ENCODE measurements at regions not wholly inside any gene's neighbourhood (a gene's known extent, or its start where the extent isn't known, plus 50 kb on each side); places are given as distances from the start of the nearest gene placed in this dataset.

- H3K36me3 ChIP-seq (ENCODE audit: control insufficient read depth in 2 of 2, insufficient read depth in 2 of 2, low read length in 2 of 2) = no peaks in the 10 kb centered on the region
- H3K27ac ChIP-seq (ENCODE audit: low read depth in 2 of 2, low read length in 2 of 2) = no peak overlapping the region
- H3K27me3 ChIP-seq (ENCODE audit: control insufficient read depth in 2 of 2, insufficient read depth in 2 of 2, low read length in 2 of 2) = peaks cover 0 to 4% of the 10 kb centered on the region in 2 donors
- no peaks in the 10 kb centered on the region for H3K9me3 ChIP-seq (ENCODE audit: control insufficient read depth in 2 of 2, low read length in 2 of 2)
- H3K4me1 ChIP-seq (ENCODE audit: control insufficient read depth in 2 of 2, insufficient read depth in 2 of 2, low read length in 2 of 2) = no peaks in the 10 kb centered on the region
- no peak overlapping the region for H3K4me3 ChIP-seq (ENCODE audit: low read length in 2 of 2)
- no peak overlapping the region for H3K9ac ChIP-seq (ENCODE audit: low read depth in 1 of 2, low read length in 2 of 2)
Measured at GRCh38 chr6:53418288-53418687, 69.5 kb upstream of the ELOVL5 start.

DNA sequence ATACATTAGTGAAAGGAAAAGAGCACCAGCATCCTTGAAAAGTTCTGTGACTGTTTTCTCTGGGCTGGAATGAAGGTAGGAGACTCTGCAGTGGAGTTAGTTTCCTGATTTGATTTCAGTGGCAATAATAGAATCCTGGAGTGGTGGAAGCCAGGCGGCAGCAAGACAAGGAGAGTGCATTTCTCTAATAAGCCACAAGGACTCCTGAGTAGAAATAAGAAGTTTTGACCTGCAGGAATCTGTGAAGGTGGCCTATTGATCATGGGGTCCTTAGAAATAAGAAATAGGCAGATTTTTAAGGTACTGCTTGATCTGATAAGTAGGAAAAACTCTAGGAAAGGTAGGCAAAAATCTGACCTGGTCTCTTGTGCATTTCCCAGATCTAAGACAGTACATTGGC, 68.4 kb upstream of the ELOVL5 start:
- no peak overlapping the region for H3K9ac ChIP-seq (ENCODE audit: low read depth in 1 of 2, low read length in 2 of 2)
- no peaks in the 10 kb centered on the region for H3K27me3 ChIP-seq (ENCODE audit: control insufficient read depth in 2 of 2, insufficient read depth in 2 of 2, low read length in 2 of 2)
- H3K4me3 ChIP-seq (ENCODE audit: low read length in 2 of 2) = no peak overlapping the region
- H3K27ac ChIP-seq (ENCODE audit: low read depth in 2 of 2, low read length in 2 of 2) = no peak overlapping the region
- no peaks in the 10 kb centered on the region for H3K9me3 ChIP-seq (ENCODE audit: control insufficient read depth in 2 of 2, low read length in 2 of 2)
- no peaks in the 10 kb centered on the region for H3K36me3 ChIP-seq (ENCODE audit: control insufficient read depth in 2 of 2, insufficient read depth in 2 of 2, low read length in 2 of 2)
- H3K4me1 ChIP-seq (ENCODE audit: control insufficient read depth in 2 of 2, insufficient read depth in 2 of 2, low read length in 2 of 2) = no peaks in the 10 kb centered on the region

GRCh38 chr6:53413326-53413725, 64.6 kb upstream of the ELOVL5 start:
- H3K4me1 ChIP-seq (ENCODE audit: control insufficient read depth in 2 of 2, insufficient read depth in 2 of 2, low read length in 2 of 2) = no peaks in the 10 kb centered on the region
- no peak overlapping the region for H3K4me3 ChIP-seq (ENCODE audit: low read length in 2 of 2)
- H3K27me3 ChIP-seq (ENCODE audit: control insufficient read depth in 2 of 2, insufficient read depth in 2 of 2, low read length in 2 of 2) = no peaks in the 10 kb centered on the region
- no peaks in the 10 kb centered on the region for H3K36me3 ChIP-seq (ENCODE audit: control insufficient read depth in 2 of 2, insufficient read depth in 2 of 2, low read length in 2 of 2)
- H3K27ac ChIP-seq (ENCODE audit: low read depth in 2 of 2, low read length in 2 of 2) = no peak overlapping the region
- H3K9ac ChIP-seq (ENCODE audit: low read depth in 1 of 2, low read length in 2 of 2) = no peak overlapping the region
- H3K9me3 ChIP-seq (ENCODE audit: control insufficient read depth in 2 of 2, low read length in 2 of 2) = no peaks in the 10 kb centered on the region

DNA sequence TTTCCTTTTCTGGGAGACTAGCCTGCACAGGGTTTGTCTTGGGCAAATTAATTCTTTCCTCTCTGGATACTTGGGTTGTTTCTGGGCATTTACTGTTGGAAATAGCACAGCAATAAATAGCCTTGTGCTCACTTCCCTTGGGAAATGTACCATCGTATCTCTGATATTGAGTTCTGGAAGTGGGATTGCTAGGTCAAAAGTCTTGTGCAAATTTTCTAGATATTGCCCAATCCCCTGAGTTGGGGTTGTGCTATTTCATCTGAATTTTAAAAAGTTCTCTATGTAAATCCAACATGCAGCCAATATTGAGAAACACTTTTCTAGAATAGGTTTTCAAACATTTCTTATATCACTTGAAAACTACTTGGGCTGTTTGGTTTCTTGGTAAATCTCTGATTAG, 64.0 kb upstream of the ELOVL5 start:
- Histone ChIP-seq H3K4me3 (ENCODE audit: low read length in 2 of 2) (no peak overlapping the region), H3K27me3 (ENCODE audit: control insufficient read depth in 2 of 2, insufficient read depth in 2 of 2, low read length in 2 of 2) (no peaks in the 10 kb centered on the region), H3K4me1 (ENCODE audit: control insufficient read depth in 2 of 2, insufficient read depth in 2 of 2, low read length in 2 of 2) (no peaks in the 10 kb centered on the region), H3K27ac (ENCODE audit: low read depth in 2 of 2, low read length in 2 of 2) (no peak overlapping the region), H3K9ac (ENCODE audit: low read depth in 1 of 2, low read length in 2 of 2) (no peak overlapping the region), H3K9me3 (ENCODE audit: control insufficient read depth in 2 of 2, low read length in 2 of 2) (no peaks in the 10 kb centered on the region), H3K36me3 (ENCODE audit: control insufficient read depth in 2 of 2, insufficient read depth in 2 of 2, low read length in 2 of 2) (no peaks in the 10 kb centered on the region)

DNA sequence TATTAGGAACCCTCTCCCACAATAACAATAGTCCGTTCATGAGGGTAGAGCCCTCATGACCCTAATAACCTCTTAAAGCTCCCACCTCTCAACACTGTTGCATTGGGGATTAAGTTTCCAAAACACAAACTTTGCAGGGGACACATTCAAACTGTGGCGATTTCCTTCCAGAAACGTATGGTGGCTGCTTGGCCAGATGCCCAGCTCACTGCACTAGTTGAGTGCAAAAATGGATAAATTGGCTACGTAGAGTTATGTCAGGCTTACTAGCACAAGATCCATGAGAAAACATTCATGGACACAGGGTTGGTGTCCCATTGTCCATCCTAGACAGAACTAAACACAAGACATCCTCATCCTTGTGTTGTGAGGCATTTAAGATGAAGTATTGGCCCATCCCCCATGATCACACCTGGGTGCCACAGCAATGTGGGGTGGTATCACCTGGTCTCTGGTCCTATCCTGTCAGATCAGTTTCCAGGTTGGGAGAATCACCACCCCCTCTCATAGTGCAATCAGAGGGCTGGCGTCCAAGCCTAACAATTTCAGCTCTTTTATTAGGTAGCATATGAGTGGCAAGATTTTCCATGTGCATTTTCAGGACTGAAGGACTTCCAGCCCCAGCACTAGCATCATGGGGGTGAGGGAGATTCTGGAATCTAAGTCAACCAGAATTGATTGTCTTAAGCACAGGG, 63.4 kb upstream of the ELOVL5 start:
- Histone ChIP-seq H3K27ac (ENCODE audit: low read depth in 2 of 2, low read length in 2 of 2) (no peak overlapping the region), H3K9ac (ENCODE audit: low read depth in 1 of 2, low read length in 2 of 2) (no peak overlapping the region), H3K27me3 (ENCODE audit: control insufficient read depth in 2 of 2, insufficient read depth in 2 of 2, low read length in 2 of 2) (no peaks in the 10 kb centered on the region), H3K4me1 (ENCODE audit: control insufficient read depth in 2 of 2, insufficient read depth in 2 of 2, low read length in 2 of 2) (no peaks in the 10 kb centered on the region), H3K9me3 (ENCODE audit: control insufficient read depth in 2 of 2, low read length in 2 of 2) (no peaks in the 10 kb centered on the region), H3K36me3 (ENCODE audit: control insufficient read depth in 2 of 2, insufficient read depth in 2 of 2, low read length in 2 of 2) (no peaks in the 10 kb centered on the region), H3K4me3 (ENCODE audit: low read length in 2 of 2) (no peak overlapping the region)

DNA sequence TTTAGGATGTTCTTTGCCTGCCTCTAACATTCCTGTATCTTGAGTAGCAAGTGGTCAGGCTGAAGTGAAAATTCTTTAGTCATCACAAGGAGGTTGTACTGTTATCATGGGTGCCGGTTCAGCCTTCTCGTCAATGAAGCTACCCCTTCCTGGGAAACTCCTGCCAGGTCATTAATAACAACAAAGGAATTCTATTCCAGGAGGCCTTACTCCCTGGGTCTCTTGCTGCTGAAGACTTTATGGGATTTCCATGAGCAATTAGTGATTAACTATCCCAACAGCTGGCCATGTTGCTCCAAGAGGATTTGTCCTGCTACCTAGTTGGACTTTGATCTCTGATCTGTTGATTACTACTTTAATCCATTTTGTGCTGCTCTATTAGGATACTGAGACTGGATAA, 62.7 kb upstream of the ELOVL5 start:
- no peak overlapping the region for H3K9ac ChIP-seq (ENCODE audit: low read depth in 1 of 2, low read length in 2 of 2)
- H3K27ac ChIP-seq (ENCODE audit: low read depth in 2 of 2, low read length in 2 of 2) = no peak overlapping the region
- H3K27me3 ChIP-seq (ENCODE audit: control insufficient read depth in 2 of 2, insufficient read depth in 2 of 2, low read length in 2 of 2) = peaks cover 0 to 5% of the 10 kb centered on the region in 2 donors

DNA sequence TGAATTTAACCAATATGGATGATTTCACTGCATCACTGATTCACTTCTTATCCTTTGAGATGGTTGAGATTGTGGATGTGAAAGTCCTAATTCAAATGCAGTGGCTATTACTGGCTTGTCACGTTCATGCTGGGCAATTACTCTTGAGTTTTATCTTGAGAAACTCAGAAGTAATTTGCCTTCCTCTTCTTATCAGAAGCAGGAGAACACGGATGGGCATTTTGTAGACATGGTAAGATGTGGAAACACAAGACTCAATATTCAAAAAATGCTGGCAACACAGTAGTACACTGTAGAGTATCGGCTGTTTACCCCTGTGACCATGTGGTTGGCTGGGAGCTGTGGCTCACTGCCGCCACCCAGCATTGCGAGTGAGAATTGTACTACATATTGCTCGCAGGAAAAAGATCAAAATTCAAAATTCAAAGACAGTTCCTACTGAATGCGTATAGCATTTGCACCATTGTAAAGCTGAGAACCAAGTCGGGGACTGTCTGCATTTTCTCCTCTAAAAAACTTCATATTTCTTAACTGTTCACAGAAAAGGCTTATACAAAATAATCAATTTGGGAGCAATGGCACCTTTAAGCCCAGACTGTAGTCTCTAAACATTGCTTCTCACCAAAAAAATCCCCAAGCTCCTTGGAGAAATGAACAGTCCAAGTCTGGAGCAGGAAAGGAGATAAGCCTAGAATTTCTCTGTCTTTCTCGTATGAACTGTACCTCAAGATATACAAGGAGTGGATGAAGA, 61.9 kb upstream of the ELOVL5 start:
- Histone ChIP-seq H3K9ac (ENCODE audit: low read depth in 1 of 2, low read length in 2 of 2) (peak overlapping the region in 1 of 2 donors; percentile 19), H3K27me3 (ENCODE audit: control insufficient read depth in 2 of 2, insufficient read depth in 2 of 2, low read length in 2 of 2) (peaks cover 0 to 5% of the 10 kb centered on the region in 2 donors), H3K4me1 (ENCODE audit: control insufficient read depth in 2 of 2, insufficient read depth in 2 of 2, low read length in 2 of 2) (no peaks in the 10 kb centered on the region), H3K4me3 (ENCODE audit: low read length in 2 of 2) (no peak overlapping the region), H3K27ac (ENCODE audit: low read depth in 2 of 2, low read length in 2 of 2) (no peak overlapping the region), H3K9me3 (ENCODE audit: control insufficient read depth in 2 of 2, low read length in 2 of 2) (no peaks in the 10 kb centered on the region), H3K36me3 (ENCODE audit: control insufficient read depth in 2 of 2, insufficient read depth in 2 of 2, low read length in 2 of 2) (no peaks in the 10 kb centered on the region)

More for the DNA sequence above, 62.7 kb upstream of the ELOVL5 start:
- Histone ChIP-seq H3K36me3 (ENCODE audit: control insufficient read depth in 2 of 2, insufficient read depth in 2 of 2, low read length in 2 of 2) (no peaks in the 10 kb centered on the region), H3K4me3 (ENCODE audit: low read length in 2 of 2) (no peak overlapping the region), H3K4me1 (ENCODE audit: control insufficient read depth in 2 of 2, insufficient read depth in 2 of 2, low read length in 2 of 2) (no peaks in the 10 kb centered on the region), H3K9me3 (ENCODE audit: control insufficient read depth in 2 of 2, low read length in 2 of 2) (no peaks in the 10 kb centered on the region)

DNA sequence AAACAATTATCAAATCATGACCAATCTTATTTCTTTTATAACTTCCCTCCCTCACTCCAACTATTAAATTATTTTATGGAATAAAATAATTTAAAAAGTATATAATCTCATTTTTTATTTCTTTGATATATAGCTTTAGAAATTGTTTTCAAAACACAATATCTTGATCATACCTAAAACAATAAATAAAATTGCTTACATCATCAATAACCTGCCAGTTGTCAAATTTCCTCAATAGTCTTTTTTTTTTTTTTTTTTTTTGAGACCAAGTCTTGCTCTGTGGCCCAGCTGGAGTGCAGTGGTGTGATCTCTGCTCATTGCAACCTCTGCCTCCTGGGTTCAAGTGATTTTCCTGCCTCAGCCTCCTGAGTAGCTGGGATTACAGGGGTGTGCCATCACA, 60.1 kb upstream of the ELOVL5 start:
- no peak overlapping the region for H3K9ac ChIP-seq (ENCODE audit: low read depth in 1 of 2, low read length in 2 of 2)
- no peak overlapping the region for H3K27ac ChIP-seq (ENCODE audit: low read depth in 2 of 2, low read length in 2 of 2)
- H3K27me3 ChIP-seq (ENCODE audit: control insufficient read depth in 2 of 2, insufficient read depth in 2 of 2, low read length in 2 of 2) = peaks cover 0 to 5% of the 10 kb centered on the region in 2 donors
- no peaks in the 10 kb centered on the region for H3K4me1 ChIP-seq (ENCODE audit: control insufficient read depth in 2 of 2, insufficient read depth in 2 of 2, low read length in 2 of 2)
- H3K4me3 ChIP-seq (ENCODE audit: low read length in 2 of 2) = no peak overlapping the region
- H3K36me3 ChIP-seq (ENCODE audit: control insufficient read depth in 2 of 2, insufficient read depth in 2 of 2, low read length in 2 of 2) = no peaks in the 10 kb centered on the region
- no peaks in the 10 kb centered on the region for H3K9me3 ChIP-seq (ENCODE audit: control insufficient read depth in 2 of 2, low read length in 2 of 2)

- H3K36me3 ChIP-seq (ENCODE audit: control insufficient read depth in 2 of 2, insufficient read depth in 2 of 2, low read length in 2 of 2) = no peaks in the 10 kb centered on the region
- H3K27ac ChIP-seq (ENCODE audit: low read depth in 2 of 2, low read length in 2 of 2) = no peak overlapping the region
- no peak overlapping the region for H3K9ac ChIP-seq (ENCODE audit: low read depth in 1 of 2, low read length in 2 of 2)
- H3K9me3 ChIP-seq (ENCODE audit: control insufficient read depth in 2 of 2, low read length in 2 of 2) = no peaks in the 10 kb centered on the region
- H3K4me1 ChIP-seq (ENCODE audit: control insufficient read depth in 2 of 2, insufficient read depth in 2 of 2, low read length in 2 of 2) = no peaks in the 10 kb centered on the region
- no peaks in the 10 kb centered on the region for H3K27me3 ChIP-seq (ENCODE audit: control insufficient read depth in 2 of 2, insufficient read depth in 2 of 2, low read length in 2 of 2)
- no peak overlapping the region for H3K4me3 ChIP-seq (ENCODE audit: low read length in 2 of 2)
Measured at GRCh38 chr6:53399027-53399344, 50.2 kb upstream of the ELOVL5 start.

GRCh38 chr6:53398247-53399026, 49.7 kb upstream of the ELOVL5 start:
- H3K27ac ChIP-seq (ENCODE audit: low read depth in 2 of 2, low read length in 2 of 2) = no peak overlapping the region
- no peaks in the 10 kb centered on the region for H3K36me3 ChIP-seq (ENCODE audit: control insufficient read depth in 2 of 2, insufficient read depth in 2 of 2, low read length in 2 of 2)
- H3K4me1 ChIP-seq (ENCODE audit: control insufficient read depth in 2 of 2, insufficient read depth in 2 of 2, low read length in 2 of 2) = no peaks in the 10 kb centered on the region
- no peaks in the 10 kb centered on the region for H3K27me3 ChIP-seq (ENCODE audit: control insufficient read depth in 2 of 2, insufficient read depth in 2 of 2, low read length in 2 of 2)
- no peaks in the 10 kb centered on the region for H3K9me3 ChIP-seq (ENCODE audit: control insufficient read depth in 2 of 2, low read length in 2 of 2)
- H3K9ac ChIP-seq (ENCODE audit: low read depth in 1 of 2, low read length in 2 of 2) = no peak overlapping the region
- no peak overlapping the region for H3K4me3 ChIP-seq (ENCODE audit: low read length in 2 of 2)
